Thoracic aorta (tissue), 2 donors: ENCODE measurements at regions not wholly inside any gene's neighbourhood (a gene's known extent, or its start where the extent isn't known, plus 50 kb on each side); places are given as distances from the start of the nearest gene placed in this dataset.
"Not testable (repeated sequence)": the region's sequence is repeated elsewhere in the genome, so short reads cannot be mapped to it uniquely, and the experiment has no call there.

ENCODE experiments used
- ATAC-seq: fragments of 150-250 bp; one replicate; pipeline ENCODE4 v1.8.0; 2017; ENCODE audit warnings: low read depth; ENCODE audit not compliant: insufficient number of reproducible peaks, low FRiP score
- DNase-seq: peaks from one replicate; pipeline ENCODE4 v3.0.0-alpha.2; 2020; ENCODE audit warnings: low spot score
- H3K27ac ChIP-seq, 2 donors: fragments of 200-600 bp; sonication (generic); 1 replicate in 1 of 2; 2 replicates in 1 of 2; pipeline ENCODE4 v1.5.1; 2016; ENCODE audit warnings: mild to moderate bottlenecking in 2 of 2, moderate library complexity in 2 of 2
- H3K27me3 ChIP-seq: fragments of 200-600 bp; sonication (generic); replicated peaks from 2 replicates; pipeline ENCODE4 v1.6.0; 2016; ENCODE audit warnings: mild to moderate bottlenecking; ENCODE audit not compliant: insufficient read depth
- H3K36me3 ChIP-seq: fragments of 200-600 bp; sonication (generic); one replicate; pipeline ENCODE4 v1.5.1; 2016
- H3K4me1 ChIP-seq, 2 donors: fragments of 200-600 bp; sonication (generic); 1 replicate in 1 of 2; 2 replicates in 1 of 2; pipeline versions ENCODE4 v1.5.1 to v1.6.0; 2016; ENCODE audit warnings: low read depth in 2 of 2, mild to moderate bottlenecking in 1 of 2; ENCODE audit not compliant: control insufficient read depth in 1 of 2
- H3K4me3 ChIP-seq: fragments of 200-600 bp; sonication (generic); 2 replicates; pipeline ENCODE4 v1.5.1; 2016; ENCODE audit warnings: mild to moderate bottlenecking
- H3K9me3 ChIP-seq: fragments of 200-600 bp; sonication (generic); 2 replicates; pipeline ENCODE4 v1.5.1; 2016
- TF ChIP-seq, protein P1 (sequence below): fragments of 200-600 bp; sonication (generic); IDR thresholded peaks from one replicate; pipeline ENCODE4 v1.5.1; 2019; ENCODE audit warnings: antibody characterized with exemption

DNA sequence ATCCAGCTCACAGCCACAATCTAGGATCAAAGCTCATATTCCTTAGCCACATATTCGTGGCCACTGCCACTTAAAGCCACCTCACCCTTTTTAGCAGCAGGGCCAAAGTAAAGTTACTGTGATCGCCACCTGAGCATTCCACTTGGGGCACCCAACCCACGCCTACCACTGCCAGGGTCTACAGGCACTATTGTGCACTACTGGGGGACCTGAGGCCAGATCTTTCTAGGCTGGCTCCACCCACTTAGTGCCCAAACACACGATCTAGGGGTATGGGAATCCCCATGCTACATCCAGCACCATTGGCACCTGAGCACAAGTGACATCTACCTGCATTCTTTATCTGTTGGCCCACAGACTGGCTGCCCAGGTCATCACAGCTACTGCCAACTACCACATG, 517.9 kb upstream of the PRR20A start:
- TF ChIP-seq, protein P1, sequence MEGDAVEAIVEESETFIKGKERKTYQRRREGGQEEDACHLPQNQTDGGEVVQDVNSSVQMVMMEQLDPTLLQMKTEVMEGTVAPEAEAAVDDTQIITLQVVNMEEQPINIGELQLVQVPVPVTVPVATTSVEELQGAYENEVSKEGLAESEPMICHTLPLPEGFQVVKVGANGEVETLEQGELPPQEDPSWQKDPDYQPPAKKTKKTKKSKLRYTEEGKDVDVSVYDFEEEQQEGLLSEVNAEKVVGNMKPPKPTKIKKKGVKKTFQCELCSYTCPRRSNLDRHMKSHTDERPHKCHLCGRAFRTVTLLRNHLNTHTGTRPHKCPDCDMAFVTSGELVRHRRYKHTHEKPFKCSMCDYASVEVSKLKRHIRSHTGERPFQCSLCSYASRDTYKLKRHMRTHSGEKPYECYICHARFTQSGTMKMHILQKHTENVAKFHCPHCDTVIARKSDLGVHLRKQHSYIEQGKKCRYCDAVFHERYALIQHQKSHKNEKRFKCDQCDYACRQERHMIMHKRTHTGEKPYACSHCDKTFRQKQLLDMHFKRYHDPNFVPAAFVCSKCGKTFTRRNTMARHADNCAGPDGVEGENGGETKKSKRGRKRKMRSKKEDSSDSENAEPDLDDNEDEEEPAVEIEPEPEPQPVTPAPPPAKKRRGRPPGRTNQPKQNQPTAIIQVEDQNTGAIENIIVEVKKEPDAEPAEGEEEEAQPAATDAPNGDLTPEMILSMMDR, result no peak
- no peaks in the 10 kb centered on the region for H3K27me3 ChIP-seq
- no peak for ATAC-seq

DNA sequence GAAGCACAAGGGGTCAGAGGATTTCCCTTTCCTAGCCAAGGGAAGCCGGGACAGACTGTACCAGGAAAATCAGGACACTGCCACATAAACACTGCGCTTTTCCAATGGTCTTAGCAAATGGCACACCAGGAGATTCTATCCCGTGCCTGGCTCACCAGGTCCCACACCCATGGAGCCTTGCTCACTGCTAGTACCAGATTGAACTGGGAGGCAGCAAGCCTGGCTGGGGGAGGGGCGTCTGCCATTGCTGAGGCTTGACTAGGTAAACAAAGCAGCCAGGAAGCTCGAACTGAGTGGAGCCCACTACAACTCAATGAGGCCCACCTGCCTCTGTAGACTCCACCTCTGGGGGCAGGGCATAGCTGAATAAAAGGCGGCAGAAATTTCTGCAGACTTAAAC, 511.8 kb upstream of the PRR20A start:
- not testable (repeated sequence) for DNase-seq, H3K4me1 ChIP-seq, ATAC-seq, H3K27me3 ChIP-seq, H3K9me3 ChIP-seq, H3K4me3 ChIP-seq, H3K27ac ChIP-seq, H3K36me3 ChIP-seq

More for the DNA sequence above, 517.9 kb upstream of the PRR20A start:
- H3K36me3 ChIP-seq, result no peaks in the 10 kb centered on the region
- no peaks in the 10 kb centered on the region for H3K9me3 ChIP-seq
- H3K27ac ChIP-seq, result no peak overlapping the region
- no peaks in the 10 kb centered on the region for H3K4me1 ChIP-seq
- H3K4me3 ChIP-seq, result no peak overlapping the region
- DNase-seq, result no peak

DNA sequence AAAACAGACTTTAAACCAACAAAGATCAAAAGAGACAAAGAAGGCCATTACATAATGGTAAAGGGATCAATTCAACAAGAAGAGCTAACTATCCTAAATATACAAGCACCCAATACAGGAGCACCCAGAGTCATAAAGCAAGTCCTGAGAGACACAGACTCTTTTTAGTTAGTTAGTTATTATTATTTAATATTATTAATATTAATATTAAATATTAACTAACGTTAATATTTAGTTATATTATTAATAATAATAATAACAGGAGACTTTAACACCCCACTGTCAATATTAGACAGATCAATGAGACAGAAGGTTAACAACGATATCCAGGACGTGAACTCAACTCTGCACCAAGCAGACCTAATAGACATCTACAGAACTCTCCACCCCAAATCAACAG, 509.7 kb upstream of the PRR20A start:
- not testable (repeated sequence) for H3K36me3 ChIP-seq, H3K27me3 ChIP-seq, ATAC-seq, H3K4me3 ChIP-seq, H3K9me3 ChIP-seq, DNase-seq, H3K27ac ChIP-seq, H3K4me1 ChIP-seq

DNA sequence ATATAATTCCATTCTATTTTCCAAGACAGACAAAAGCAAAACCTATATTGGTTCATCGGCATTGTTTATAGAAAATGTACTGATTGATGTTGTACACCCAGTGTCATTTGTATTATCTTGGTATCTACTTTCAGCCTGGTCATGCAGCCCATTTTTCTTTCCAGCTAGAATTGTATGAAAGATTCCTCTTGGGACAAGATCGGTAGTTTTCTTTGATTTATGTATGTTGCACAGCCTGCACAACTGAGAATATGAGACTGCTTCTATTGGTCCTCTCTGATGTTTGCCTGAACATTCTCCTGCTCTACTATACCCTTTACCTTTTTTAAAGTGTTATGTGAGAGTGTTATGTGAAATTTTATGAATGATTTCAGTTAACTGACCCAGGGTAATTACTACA, 487.7 kb upstream of the PRR20A start:
- DNase-seq (no peak), ATAC-seq (no peak)
- Histone ChIP-seq H3K27ac (no peak overlapping the region), H3K4me1 (no peaks in the 10 kb centered on the region), H3K4me3 (no peak overlapping the region), H3K9me3 (no peaks in the 10 kb centered on the region), H3K36me3 (no peaks in the 10 kb centered on the region), H3K27me3 (no peaks in the 10 kb centered on the region)
- TF ChIP-seq, protein P1, result no peak

DNA sequence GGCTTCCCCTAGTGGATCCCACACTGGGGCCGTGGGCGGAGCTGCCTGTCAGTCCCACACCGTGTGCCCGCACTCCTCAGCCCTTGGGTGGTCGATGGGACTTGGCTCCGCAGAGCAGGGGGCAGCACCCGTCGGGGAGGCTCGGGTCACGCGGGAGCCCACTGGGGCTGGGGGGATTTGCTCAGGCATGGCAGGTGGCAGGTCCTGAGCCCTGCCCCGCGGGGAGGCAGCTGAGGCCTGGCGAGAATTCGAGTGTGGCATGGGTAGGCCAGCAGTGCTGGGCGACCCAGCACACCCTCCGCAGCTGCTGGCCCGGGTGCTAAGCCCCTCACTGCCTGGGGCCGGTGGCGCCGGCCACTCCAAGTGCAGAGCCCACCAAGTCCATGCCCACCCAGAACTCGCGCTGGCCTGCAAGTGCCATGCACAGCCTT, 481.7 kb upstream of the PRR20A start:
- ATAC-seq (no peak), DNase-seq (no peak)
- H3K4me1 ChIP-seq, result no peaks in the 10 kb centered on the region
- no peaks in the 10 kb centered on the region for H3K9me3 ChIP-seq
- TF ChIP-seq, protein P1, result no peak
- H3K27ac ChIP-seq, result no peak overlapping the region
- no peak overlapping the region for H3K4me3 ChIP-seq
- no peaks in the 10 kb centered on the region for H3K27me3 ChIP-seq
- no peaks in the 10 kb centered on the region for H3K36me3 ChIP-seq

DNA sequence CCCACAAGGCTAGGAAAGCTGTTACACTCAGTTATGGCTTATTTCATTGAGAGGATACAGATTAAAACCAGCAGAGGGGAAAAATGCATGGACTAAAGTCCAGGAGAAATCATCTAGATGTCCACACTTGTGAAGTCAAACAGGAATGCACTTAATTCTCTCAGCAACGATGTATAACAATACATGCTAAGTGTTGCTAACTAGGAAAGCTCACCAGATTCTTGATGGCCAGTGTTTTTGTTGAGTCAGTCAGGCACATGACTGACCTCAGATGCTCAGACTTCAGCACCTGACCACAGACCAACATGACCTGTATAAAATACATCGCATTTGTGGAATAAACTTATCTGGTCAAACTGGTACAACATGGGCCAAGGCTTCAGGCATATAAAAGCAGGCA, 470.2 kb upstream of the PRR20A start:
- DNase-seq (no peak), ATAC-seq (no peak)
- no peak overlapping the region for H3K27ac ChIP-seq

More for the DNA sequence above, 470.2 kb upstream of the PRR20A start:
- Histone ChIP-seq H3K27me3 (no peaks in the 10 kb centered on the region), H3K9me3 (no peaks in the 10 kb centered on the region), H3K4me3 (no peak overlapping the region), H3K4me1 (no peaks in the 10 kb centered on the region), H3K36me3 (no peaks in the 10 kb centered on the region)
- TF ChIP-seq, protein P1, result no peak
